ENCODE measurements at regions not wholly inside any gene's neighbourhood (a gene's known extent, or its start where the extent isn't known, plus 50 kb on each side); places are given as distances from the start of the nearest gene placed in this dataset.
"Not testable (repeated sequence)": the region's sequence is repeated elsewhere in the genome, so short reads cannot be mapped to it uniquely, and the experiment has no call there.

DNA sequence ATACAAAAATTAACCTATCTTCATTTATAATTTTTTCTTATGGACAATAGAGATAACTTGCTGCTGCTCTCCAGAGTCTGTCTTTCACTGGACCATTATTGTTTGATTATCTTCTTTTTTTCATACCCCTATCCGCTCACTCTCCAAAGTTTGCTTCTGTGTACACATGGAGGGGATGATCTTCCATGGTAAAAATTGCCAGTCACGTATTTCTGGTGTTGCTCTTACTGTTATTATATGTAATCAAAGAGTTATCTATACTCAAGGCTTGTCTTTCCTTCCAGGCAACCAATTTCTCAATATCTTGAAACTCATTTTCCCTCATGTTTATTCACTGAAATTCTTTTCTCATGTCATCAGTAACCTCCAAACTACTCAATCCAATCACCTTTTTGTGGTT is 817.8 kb upstream of the NECTIN3 start:
- DNase-seq, result no peak

DNA sequence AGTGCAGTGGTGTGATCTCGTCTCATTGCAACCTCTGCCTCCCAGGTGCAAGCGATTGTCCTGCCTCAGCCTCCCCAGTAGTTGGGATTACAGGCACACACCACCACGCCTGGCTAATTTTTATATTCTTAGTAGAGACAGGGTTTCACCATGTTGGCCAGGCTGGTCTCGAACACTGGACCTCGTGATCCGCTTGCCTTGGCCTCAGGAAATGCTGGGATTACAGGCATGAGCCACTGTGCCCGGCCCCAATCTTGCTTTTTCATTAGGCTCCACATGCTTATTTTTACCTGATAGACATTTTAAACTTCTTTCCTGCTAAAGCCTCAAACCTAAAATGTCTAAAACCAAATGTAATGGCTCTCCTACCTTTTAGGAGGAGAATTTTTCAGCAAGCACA is 817.0 kb upstream of the NECTIN3 start:
- DNase-seq, result no peak

DNA sequence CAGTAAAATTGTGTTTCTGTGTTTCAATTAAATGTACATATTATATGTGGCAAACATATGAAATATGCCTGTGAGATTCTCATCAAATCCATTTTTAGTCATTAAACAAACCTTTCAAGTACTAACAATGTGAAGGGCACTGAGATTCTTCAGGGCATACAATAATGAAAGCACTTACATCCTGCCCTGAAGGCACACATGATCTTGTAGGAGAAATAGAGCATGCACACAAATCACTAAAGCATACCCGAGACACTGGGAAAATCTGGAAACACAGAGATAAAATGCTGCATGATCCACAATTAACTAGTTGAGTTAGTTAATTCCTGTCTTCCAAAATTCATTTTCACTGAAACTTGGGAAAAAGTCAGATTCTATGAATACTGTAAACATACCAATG is 810.5 kb upstream of the NECTIN3 start:
- peak in 1 of 2 experiments; percentile 23 for DNase-seq

DNA sequence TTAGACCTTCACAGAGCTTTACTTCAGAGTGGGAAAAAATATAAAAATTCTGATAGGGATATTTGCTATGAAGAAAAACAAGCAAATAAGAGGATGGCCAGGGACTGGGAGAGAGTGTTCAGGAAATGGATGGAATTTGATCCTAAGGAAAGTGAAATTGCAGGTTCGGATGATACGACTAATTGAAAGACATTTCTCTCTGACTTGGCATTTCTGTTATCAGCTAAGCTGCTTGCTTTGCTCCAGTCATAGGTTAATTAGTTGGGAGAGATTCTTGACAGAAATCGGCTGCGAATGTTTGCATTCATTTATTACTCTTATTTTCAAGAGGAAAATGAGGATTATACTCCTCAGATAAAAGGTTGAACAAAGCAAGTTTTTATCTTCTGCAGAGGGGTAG is 808.7 kb upstream of the NECTIN3 start:
- DNase-seq, result no peak

DNA sequence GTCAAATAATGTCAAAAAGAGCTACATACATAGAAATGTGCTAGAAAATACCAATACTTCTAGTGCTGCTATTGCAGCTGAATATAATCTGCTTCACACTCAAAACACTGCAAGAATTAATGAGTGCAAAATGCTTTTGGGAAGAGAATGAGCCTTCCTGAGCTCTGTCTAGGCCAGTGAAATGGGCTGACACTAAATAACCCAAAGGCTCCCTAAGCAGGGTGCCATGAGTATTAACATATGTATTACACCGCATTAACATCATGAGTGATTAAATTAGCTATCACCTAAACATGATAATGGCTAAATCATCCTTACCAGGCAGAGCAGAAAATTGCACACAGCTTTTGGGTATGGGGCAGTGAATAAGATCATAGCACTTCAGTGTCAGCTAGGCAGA is 806.3 kb upstream of the NECTIN3 start:
- DNase-seq, result no peak

DNA sequence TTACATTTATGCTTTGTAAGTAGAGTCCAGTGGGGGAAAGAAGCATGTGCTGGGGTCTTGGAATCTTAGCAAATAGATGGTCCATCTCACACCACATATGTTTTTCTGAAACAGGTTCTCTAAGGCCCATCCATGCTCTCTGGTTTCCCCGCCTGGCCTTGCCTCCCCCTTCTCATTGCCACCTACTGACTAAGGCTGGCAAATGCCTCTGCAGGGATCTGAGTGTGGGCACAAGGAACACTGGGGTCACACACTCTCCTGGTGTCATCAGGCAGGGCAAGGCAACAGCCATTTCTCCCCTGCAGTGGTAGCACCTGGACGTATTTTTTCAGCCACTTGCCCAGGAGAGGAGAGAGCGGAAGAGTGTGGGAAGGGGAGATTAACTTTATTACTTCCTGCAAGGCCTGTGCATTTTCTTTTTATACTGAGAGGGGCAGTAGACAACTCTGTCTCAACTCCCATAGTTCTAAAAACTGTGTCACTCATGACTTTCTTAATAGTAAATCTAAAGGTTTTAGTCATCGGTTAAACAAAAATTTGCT is 804.2 kb upstream of the NECTIN3 start:
- no peak for DNase-seq

DNA sequence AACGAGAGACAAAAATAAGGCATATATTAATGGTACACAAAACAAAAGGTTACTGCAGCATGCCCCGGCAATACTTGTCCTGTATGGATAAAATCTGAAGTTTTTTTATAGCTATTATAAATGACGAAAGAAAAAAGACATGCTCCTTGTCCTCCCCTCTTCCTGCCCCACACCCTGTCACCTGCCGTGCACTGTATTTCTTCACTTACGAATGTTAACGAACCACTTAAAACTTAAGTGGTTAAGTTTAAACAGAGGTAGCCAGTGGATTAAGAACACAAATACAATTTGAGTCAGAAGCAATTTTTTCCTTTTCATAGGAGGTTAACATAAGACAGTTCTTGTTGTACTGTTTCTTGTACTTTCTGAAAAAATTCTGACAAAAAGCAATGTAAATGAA is 799.1 kb upstream of the NECTIN3 start:
- no peak for DNase-seq

DNA sequence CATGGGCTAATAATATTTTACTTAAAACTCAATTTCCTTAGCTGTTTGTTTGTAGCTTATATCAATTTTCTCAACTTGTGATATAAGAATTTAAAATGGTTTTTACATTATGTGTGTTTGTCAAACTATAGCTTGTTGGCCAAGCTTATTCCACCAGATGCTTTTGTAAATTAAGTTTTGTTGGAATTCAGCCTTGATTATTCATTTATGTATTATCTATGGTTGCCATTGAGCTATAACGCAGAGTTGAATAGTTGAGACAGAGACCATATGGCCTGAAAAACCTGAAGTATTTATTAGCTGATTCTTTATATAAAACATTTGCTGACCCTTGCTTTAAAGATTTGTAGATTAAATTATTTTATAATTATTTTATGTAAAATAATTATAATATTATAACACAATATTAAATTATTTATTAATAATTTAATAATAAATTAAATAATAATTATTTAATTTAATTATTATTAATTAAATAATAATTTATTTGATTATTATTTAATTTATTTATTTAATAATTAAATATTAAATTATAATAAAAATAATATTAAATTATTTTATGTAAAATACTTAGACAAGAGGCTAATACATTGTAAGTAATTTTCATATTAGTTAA is 779.6 kb upstream of the NECTIN3 start:
- DNase-seq, result no peak

DNA sequence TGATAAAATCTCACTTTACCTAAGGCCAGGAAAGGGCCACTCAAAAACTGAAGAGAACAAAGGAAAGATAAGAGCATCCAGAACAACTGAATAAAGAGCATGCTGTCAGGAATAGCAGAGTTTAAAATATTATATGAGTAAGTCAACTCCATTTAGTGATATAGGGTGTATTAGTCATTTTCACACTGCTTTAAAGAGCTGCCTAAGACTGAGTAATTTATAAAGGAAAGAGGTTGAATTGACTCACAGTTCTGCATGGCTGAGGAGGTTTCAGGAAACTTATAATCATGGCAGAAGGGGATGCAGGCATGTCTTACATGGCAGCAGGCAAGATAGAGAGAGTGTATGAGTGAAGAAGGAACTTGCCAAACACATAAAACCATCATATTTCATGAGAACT is 778.0 kb upstream of the NECTIN3 start:
- DNase-seq, result no peak

DNA sequence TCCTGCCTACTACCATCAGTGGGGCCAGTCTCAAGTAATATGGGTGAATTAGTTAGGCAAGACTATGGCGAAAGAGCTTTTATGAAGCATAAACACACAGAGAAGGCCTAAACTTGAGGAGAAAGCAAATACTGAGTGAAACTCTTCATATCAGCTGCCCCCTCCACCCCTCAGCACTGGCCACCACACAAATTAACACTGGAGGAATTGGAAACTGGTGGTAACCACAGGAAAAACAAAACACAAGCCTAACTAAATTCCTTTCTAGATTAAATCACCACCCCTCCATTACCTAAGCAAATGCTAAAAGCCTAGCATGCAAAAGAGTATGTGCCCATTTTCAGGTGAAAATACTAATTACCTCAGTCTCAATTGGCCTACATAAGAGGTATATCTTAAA is 774.7 kb upstream of the NECTIN3 start:
- no peak for DNase-seq

DNA sequence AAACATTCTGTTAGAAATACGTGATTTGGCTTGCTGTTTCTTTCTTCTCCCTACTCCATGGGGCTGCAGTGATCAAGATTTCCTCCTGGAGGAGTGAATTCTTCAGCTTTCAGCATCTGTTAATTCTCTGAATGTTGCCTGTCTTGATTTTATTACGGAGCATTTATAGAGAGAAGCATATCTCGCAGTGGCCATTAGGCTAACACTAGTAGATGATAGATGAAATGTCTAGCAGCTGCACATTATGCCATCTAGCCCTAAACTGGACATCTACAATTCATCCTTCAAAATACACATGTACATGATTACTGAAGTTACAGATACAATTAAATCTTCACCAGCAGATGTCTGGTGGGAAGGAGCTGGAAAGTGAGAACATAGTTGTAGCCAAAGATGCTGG is 769.8 kb upstream of the NECTIN3 start:
- DNase-seq, result no peak

DNA sequence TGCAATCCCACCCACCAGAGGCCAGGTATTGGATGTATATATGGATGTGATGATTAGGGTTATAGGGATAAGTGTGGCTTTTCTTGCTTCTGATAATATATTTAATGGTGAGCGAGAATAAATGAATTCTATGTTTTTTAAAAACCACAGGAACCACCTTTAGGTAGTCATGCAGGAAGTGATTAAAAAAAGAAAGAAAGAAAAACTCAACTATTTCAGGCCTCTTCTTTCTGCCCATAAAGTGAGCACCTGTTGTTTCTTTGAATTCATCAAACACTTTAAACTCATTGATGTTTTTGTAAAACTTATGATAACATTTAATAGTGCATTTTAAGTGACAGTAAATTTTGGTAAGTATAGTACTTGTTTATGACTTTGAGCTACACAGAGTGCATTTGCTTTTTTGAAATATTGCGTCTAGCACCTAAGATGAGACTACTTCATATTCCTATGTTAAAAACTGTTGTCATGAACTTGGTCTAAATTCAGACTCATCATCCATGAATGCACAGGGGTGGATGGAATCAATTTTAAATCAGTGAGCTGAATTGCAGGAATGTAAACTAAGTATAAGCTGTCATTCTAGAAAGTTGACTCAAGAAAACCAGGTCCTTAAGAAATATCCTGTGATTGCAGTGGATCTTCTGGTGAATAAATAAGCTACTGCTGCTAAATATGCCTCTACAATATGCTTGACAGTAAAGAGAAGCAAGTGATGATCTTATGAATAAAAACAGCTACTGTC is 764.4 kb upstream of the NECTIN3 start:
- no peak for DNase-seq

DNA sequence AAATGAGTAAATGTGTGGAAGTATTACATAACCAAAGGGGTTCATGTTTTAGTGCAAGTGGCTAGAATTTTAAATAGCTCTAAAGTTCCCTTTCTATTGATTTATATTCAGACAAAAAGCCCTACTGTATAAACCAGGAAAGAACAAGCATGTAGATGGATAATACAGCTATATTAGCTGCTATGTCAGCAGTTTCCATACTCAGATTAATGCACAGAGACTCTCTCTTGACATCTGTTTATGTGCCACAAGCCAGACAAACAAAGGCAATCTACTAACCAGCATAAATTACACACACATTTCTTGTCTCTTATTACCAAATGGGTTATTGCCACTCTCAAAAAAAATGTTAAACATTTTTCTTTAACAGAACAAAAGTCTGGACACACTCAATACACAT is 760.1 kb upstream of the NECTIN3 start:
- DNase-seq, result no peak

DNA sequence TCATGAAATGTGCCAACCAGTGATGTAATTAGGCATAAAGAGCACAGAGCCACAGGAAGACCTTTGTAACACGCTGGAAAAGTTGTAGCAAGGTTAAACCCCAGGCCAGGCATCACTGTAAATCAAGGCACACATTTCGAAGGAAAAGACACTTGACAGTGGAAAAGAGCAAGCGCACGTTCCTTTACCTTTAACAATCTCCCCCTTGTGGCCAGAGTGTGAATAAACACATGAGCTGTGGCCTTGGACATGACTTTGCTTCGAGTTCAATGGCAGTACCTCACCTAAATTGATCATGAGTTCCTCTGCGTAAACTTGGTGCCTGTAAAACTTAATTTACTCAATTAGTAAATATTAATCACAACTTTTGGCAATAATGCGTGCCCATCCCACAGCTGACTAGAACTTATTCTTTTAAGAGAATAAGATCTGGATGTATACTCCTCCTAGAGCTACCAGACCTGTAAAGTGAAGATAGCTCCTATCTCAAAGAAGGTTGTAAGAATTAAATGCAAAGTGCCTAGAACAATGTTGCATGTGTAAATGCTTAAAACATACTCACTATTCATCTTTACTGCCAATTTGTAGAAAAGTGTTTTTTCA is 757.0 kb upstream of the NECTIN3 start:
- DNase-seq, result peak; percentile 1 to 43

DNA sequence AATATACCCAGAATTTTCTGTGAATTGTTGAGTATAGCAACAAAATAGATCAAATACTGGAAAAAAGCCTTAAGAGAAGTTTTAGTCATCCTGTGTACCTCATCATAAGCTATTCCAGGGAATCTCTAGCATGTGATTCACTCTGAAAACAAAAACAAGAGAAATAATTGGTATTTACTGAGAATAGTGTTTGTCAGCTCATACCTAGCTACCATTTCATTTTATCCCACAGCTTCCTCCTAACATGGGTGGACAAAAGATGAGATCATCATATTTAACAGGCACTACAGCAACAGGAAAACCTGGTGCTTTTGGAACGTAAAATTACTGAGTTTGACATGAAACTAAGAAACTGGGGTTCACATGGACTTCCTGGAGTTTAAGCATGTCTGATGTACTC is 753.5 kb upstream of the NECTIN3 start:
- no peak for DNase-seq

DNA sequence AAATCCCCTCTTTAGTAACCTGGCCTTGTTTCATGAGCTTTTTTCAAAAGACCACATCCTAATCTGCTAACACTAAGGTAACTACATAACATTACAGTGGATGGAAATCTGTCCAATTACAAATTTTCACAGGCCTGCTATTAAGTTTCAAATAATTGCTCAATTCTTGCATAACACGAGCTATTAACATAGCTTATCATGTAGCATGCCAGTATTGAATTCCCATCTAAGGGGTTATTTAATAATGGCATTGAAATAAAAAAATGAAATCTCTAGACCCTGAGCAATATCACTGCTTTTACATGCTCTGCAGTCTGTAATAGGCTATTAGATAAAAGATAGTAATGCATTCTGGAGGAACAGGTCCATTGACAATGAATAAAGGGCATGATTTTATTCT is 748.3 kb upstream of the NECTIN3 start:
- DNase-seq, result no peak

DNA sequence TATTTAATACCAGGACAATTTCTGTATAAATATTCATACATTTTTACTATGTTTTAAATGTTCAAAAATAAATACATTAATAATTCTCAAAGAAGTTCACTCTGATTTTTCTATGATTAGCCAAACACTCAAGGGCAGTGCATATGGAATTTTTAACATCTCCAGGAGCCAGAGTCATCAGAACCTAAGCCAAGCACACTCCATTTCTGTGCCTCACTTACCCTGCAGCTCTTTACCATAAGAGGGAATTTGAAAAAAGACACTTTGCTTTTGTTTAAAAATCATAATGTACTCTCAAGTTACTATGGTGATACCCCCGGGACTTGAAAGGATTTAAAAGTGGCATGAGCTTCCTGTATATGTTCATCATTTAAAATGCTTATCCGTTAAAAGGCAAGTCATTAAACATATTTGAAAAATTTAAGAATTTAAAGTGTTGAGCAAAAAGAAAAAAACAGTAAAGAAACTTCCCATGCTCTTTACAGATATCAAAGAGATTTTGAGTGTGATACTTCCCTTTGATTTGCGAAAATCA is 747.4 kb upstream of the NECTIN3 start:
- DNase-seq, result no peak

DNA sequence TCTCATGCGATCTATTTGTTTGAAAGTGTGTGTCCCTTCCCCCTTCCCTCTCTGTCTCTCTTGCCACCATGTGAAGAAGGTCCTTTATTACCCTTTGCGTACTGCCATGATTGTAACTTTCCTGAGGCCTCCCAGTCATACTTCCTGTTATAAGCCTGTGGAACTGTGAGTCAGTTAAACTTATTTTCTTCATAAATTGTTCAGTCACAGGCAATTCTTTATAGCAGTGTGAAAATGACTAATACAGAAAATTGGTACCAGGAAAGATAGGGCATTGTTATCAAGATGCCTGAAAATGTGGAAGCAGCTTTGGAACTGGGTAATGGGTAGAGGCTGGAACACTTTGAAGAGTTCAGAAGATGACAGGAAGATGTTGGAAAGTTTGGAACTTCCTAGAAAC is 743.7 kb upstream of the NECTIN3 start:
- no peak for DNase-seq

DNA sequence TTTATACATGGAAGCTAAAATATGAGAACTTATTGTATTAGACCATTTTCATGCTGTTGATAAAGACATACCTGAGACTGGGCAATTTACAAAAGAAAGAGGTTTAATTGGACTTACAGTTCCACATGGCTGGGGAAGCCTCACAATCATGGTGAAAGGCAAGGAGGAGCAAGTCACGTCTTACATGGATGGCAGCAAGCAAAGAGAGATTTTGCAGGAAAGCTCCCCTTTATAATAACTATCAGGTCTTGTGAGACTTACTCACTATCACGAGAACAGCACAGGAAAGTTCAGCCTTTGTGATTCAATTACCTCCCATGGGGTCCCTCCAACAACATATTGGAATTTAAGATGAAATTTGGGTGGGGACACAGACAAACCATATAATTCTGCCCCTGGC is 740.1 kb upstream of the NECTIN3 start:
- DNase-seq, result not testable (repeated sequence)

DNA sequence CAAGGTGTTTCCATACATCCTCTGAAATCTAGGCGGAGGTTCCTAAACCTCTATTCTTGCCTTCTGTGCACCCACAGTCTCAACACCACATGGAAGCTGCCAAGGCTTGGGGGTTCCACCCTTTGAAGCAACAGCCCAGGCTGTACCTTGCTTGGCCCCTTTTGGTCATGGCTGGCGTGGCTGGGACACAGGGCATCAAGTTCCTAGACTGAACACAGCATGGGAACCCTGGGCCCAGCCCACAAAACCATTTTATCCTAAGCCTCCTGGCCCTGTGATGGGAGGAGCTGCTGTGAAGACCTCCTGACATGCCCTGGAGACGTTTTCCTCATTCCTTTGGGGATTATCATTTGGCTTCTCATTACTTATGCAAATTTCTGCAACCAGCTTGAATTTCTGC is 739.0 kb upstream of the NECTIN3 start:
- DNase-seq, result no peak

DNA sequence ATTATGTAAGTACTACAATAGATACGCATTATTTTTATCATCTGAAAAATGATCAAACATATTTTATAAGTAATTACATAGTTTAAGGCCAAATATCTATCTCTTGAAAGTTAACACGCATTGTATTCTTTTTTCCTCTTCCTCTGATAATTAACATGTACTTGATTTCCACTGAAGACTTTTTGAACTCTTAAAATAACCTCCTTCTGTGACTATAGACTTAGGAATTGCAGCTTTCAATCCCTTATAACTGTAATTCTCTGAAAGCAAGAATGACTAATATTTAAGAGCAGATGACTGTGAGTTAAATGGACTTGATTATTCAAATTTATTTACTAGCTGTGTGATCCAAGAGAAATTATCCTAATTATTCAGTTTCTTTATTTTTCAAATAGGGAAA is 730.6 kb upstream of the NECTIN3 start:
- no peak for DNase-seq

DNA sequence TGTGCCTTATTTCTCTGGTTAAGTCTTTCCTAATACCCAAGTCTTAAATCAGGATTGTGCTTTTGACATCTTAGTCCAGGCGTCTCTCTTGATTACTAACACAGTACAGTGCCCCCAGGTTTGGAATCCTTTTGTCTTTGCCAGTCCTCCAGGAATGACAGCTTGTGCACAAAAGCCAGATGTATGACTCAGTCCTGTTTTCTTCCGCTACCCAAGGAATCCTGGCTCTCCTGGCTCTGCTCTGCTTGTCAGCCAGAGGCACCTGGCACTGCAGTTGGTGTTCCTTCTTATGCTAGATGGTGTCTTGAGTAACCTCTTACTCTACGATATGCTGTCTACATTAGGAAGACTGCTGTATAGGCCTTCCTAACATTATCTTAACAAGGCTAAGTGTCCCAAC is 728.2 kb upstream of the NECTIN3 start:
- no peak for DNase-seq

DNA sequence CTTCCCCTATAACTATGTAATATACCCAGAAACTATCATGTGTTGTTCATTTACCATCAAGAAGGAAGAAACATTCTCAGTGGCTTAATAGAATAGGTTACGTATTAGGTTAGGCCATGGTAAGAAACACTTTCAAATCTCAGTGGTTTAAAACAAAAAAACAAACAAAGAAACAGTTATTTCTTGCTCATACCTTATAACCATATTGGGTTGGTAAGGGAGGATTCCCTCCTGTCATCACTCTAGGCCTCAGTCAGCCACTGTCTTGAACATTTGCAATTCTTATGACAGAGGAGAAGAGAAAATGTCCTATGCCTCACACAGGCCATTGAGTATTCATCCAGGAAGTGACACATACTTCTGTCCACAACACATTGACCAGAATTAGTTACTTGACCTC is 727.7 kb upstream of the NECTIN3 start:
- no peak for DNase-seq

DNA sequence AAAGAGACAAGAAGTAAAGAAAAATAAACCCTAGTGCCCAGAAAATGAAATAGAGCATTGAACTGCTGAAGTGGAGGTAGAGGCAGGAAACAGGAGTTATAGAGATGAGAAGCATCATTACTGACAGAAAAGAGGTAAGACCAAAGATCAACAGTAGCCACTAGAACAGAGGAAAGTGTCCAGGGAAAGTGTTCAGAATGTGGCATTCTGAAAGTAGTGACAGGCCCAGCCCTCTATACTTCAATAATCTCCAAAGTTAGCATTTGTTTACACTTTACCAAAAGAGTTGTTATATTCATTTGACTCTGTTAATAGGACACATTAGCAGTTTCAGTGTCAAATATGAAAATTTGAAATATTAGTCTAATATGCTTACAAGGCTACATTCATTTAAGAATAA is 727.1 kb upstream of the NECTIN3 start:
- DNase-seq, result no peak
